Caco-2 (cell line): ENCODE measurements at regions not wholly inside any gene's neighbourhood (a gene's known extent, or its start where the extent isn't known, plus 50 kb on each side); places are given as distances from the start of the nearest gene placed in this dataset.

ENCODE experiments used
- BruUV-seq: library from RNA; stranded (reverse); fragments of 400-500 nt; replicated peaks from 2 replicates; lab custom pipeline; 2021; lab: Mats Ljungman, UMichigan
- CTCF ChIA-PET: fragments of 300-600 bp; sonication (Branson Sonifier 250); formaldehyde crosslinking; loops from one replicate; lab custom pipeline; 2022; ENCODE audit warnings: antibody characterized with exemption; lab: Charles Lee
- POLR2A ChIA-PET: fragments of 300-600 bp; sonication (Branson Sonifier 250); formaldehyde crosslinking; loops from one replicate; lab custom pipeline; 2022; ENCODE audit warnings: antibody characterized with exemption; lab: Charles Lee
- DNase-seq, 2 experiments: peaks; one replicate each; pipeline versions ENCODE4 v3.0.0 to v3.0.0-alpha.2; 2020 to 2022
- H3K27me3 ChIP-seq: replicated peaks from 2 replicates; pipeline ENCODE4 v1.6.0; 2011; ENCODE audit warnings: low read length; ENCODE audit not compliant: control insufficient read depth, insufficient read depth
- H3K36me3 ChIP-seq: 2 replicates; pipeline ENCODE4 v1.5.1; 2011; ENCODE audit warnings: low read length; ENCODE audit not compliant: control insufficient read depth, insufficient read depth
- H3K4me1 ChIP-seq: fragments of 250-450 bp; sonication (Bioruptor Pico); 2 replicates; pipeline ENCODE4 v1.5.1; 2020; ENCODE audit warnings: mild to moderate bottlenecking
- H3K4me3 ChIP-seq: 2 replicates; pipeline ENCODE4 v1.5.1; 2011; ENCODE audit warnings: low read depth, mild to moderate bottlenecking, control low read depth, low read length
- H3K9me3 ChIP-seq: fragments of 250-450 bp; sonication (Bioruptor Pico); 2 replicates; pipeline ENCODE4 v1.5.1; 2020; ENCODE audit warnings: mild to moderate bottlenecking, moderate library complexity
- H3K27ac Mint-ChIP-seq: one replicate; pipeline ENCODE4 v1.8.0; 2022; ENCODE audit warnings: mixed read lengths; ENCODE audit not compliant: unreplicated experiment
- H3K27me3 Mint-ChIP-seq: one replicate; pipeline ENCODE4 v1.8.0; 2022; ENCODE audit warnings: mixed read lengths; ENCODE audit not compliant: insufficient read depth, unreplicated experiment
- H3K36me3 Mint-ChIP-seq: one replicate; pipeline ENCODE4 v1.8.0; 2022; ENCODE audit warnings: mild to moderate bottlenecking, mixed read lengths; ENCODE audit not compliant: insufficient read depth, unreplicated experiment
- H3K4me1 Mint-ChIP-seq: one replicate; pipeline ENCODE4 v1.8.0; 2022; ENCODE audit warnings: low read depth, mixed read lengths; ENCODE audit not compliant: unreplicated experiment
- H3K4me3 Mint-ChIP-seq: one replicate; pipeline ENCODE4 v1.8.0; 2022; ENCODE audit warnings: mild to moderate bottlenecking, moderate library complexity, mixed read lengths; ENCODE audit not compliant: unreplicated experiment
- H3K9me3 Mint-ChIP-seq: one replicate; pipeline ENCODE4 v1.8.0; 2022; ENCODE audit warnings: mixed read lengths; ENCODE audit not compliant: unreplicated experiment
- CTCF ChIP-seq, 2 experiments: fragments of 200-600 bp in 1 of 2; IDR thresholded peaks; 1 replicate in 1 of 2; 2 replicates in 1 of 2; pipeline versions ENCODE4 v1.5.1 to v1.8.0; 2011 to 2022; ENCODE audit warnings: antibody characterized with exemption in 1 of 2, control low read depth in 1 of 2, inconsistent platforms in 1 of 2, low read depth in 1 of 2, low read length in 1 of 2, mild to moderate bottlenecking in 1 of 2, moderate library complexity in 1 of 2; ENCODE audit not compliant: insufficient read depth in 1 of 2, severe bottlenecking in 1 of 2, unreplicated experiment in 1 of 2
- intact Hi-C: fragments of 100-400 bp; cut with micrococcal nuclease; formaldehyde crosslinking; loops from one replicate; pipeline ENCODE4 v1.10.0; 2022; ENCODE audit not compliant: unreplicated experiment

GRCh38 chrX:42484233-42484632 lies 293.7 kb downstream of the PPP1R2C start:
- peaks cover 9% of the 10 kb centered on the region for H3K27me3 Mint-ChIP-seq
- H3K4me1 Mint-ChIP-seq: no peaks in the 10 kb centered on the region
- H3K27ac Mint-ChIP-seq: no peak overlapping the region
- H3K9me3 Mint-ChIP-seq: no peaks in the 10 kb centered on the region
- no peak for DNase-seq
- H3K36me3 ChIP-seq: no peaks in the 10 kb centered on the region
- H3K4me1 ChIP-seq: no peaks in the 10 kb centered on the region
- no peak overlapping the region for H3K4me3 ChIP-seq
- intact Hi-C loops: no loop called here
- H3K9me3 ChIP-seq: no peaks in the 10 kb centered on the region
- no peaks in the 10 kb centered on the region for H3K36me3 Mint-ChIP-seq
- no peak overlapping the region for H3K4me3 Mint-ChIP-seq
- ChIA-PET CTCF (no interaction called here), POLR2A (no interaction called here)
- BruUV-seq: no TSS peak
- no peaks in the 10 kb centered on the region for H3K27me3 ChIP-seq
- TF ChIP-seq CTCF (IDR thresholded peaks at IDR 0.05; ENCODE audit: insufficient read depth in 1 of 2, low read depth in 1 of 2, low read length in 1 of 2, severe bottlenecking in 1 of 2, unreplicated experiment in 1 of 2): no peak

GRCh38 chrX:42477396-42477795 lies 300.6 kb downstream of the PPP1R2C start:
- Mint-ChIP-seq H3K36me3 (no peaks in the 10 kb centered on the region), H3K9me3 (peaks cover 8% of the 10 kb centered on the region), H3K27me3 (peaks cover 7% of the 10 kb centered on the region), H3K4me3 (no peak overlapping the region), H3K4me1 (no peaks in the 10 kb centered on the region), H3K27ac (no peak overlapping the region)
- no peaks in the 10 kb centered on the region for H3K27me3 ChIP-seq
- TF ChIP-seq CTCF (IDR thresholded peaks at IDR 0.05; ENCODE audit: insufficient read depth in 1 of 2, low read depth in 1 of 2, low read length in 1 of 2, severe bottlenecking in 1 of 2, unreplicated experiment in 1 of 2): no peak
- H3K4me1 ChIP-seq: no peaks in the 10 kb centered on the region
- no peak for DNase-seq
- BruUV-seq: no TSS peak
- ChIA-PET CTCF (no interaction called here), POLR2A (no interaction called here)
- H3K9me3 ChIP-seq: no peaks in the 10 kb centered on the region
- no peak overlapping the region for H3K4me3 ChIP-seq
- intact Hi-C loops: no loop called here
- no peaks in the 10 kb centered on the region for H3K36me3 ChIP-seq

GRCh38 chrX:42472727-42473126 lies 305.2 kb downstream of the PPP1R2C start:
- H3K4me1 ChIP-seq: no peaks in the 10 kb centered on the region
- Mint-ChIP-seq H3K9me3 (peaks cover 8% of the 10 kb centered on the region), H3K27me3 (no peaks in the 10 kb centered on the region), H3K27ac (no peak overlapping the region), H3K4me3 (no peak overlapping the region), H3K4me1 (no peaks in the 10 kb centered on the region), H3K36me3 (no peaks in the 10 kb centered on the region)
- intact Hi-C loops: no loop called here
- BruUV-seq: no TSS peak
- no peak overlapping the region for H3K4me3 ChIP-seq
- no peaks in the 10 kb centered on the region for H3K27me3 ChIP-seq
- CTCF ChIA-PET: no interaction called here
- no peak for TF ChIP-seq CTCF (IDR thresholded peaks at IDR 0.05; ENCODE audit: insufficient read depth in 1 of 2, low read depth in 1 of 2, low read length in 1 of 2, severe bottlenecking in 1 of 2, unreplicated experiment in 1 of 2)
- no peaks in the 10 kb centered on the region for H3K9me3 ChIP-seq
- no peak for DNase-seq
- POLR2A ChIA-PET: no interaction called here
- no peaks in the 10 kb centered on the region for H3K36me3 ChIP-seq
